ENCODE measurements at regions not wholly inside any gene's neighbourhood (a gene's known extent, or its start where the extent isn't known, plus 50 kb on each side); places are given as distances from the start of the nearest gene placed in this dataset.

DNA sequence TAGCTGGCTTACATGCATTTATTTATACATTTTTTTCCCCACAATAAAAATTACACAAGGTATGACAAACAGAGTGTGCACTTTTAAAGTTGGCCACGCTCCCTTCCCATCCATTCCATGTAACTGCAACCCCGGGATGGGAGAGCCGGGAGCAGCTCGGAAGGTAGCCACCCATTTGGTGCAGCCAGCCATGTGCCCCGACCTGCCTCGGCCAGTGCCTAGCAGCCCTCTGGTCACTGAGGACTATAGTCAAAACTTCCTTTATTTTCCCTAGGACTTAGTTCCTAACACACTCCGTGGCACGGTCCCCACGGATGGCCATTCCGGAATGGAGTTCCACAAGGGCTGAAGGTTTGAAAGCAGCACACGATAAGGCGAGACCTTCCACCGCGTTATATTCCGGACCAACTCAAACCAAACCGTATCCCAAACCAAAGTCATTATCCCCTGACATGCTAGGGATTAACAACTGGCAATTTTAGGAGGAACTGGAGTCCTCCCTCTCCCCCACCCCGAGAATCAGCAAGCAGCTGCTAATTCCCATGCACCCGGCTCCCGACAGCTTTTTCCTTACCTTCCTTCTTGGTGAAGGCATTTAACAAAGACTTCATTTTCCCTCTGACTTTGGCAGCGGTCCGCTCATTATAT, 426.4 kb downstream of the SHANK2 start:
- no peak for TF ChIP-seq EP300 (IDR thresholded peaks at IDR 0.05; ENCODE audit: borderline replicate concordance)
- no peak for TF ChIP-seq TAF1 (IDR thresholded peaks at IDR 0.05; ENCODE audit: low read depth)
- TF ChIP-seq TCF12 (IDR thresholded peaks at IDR 0.05; ENCODE audit: low read depth): no peak
- TF ChIP-seq, protein P1, sequence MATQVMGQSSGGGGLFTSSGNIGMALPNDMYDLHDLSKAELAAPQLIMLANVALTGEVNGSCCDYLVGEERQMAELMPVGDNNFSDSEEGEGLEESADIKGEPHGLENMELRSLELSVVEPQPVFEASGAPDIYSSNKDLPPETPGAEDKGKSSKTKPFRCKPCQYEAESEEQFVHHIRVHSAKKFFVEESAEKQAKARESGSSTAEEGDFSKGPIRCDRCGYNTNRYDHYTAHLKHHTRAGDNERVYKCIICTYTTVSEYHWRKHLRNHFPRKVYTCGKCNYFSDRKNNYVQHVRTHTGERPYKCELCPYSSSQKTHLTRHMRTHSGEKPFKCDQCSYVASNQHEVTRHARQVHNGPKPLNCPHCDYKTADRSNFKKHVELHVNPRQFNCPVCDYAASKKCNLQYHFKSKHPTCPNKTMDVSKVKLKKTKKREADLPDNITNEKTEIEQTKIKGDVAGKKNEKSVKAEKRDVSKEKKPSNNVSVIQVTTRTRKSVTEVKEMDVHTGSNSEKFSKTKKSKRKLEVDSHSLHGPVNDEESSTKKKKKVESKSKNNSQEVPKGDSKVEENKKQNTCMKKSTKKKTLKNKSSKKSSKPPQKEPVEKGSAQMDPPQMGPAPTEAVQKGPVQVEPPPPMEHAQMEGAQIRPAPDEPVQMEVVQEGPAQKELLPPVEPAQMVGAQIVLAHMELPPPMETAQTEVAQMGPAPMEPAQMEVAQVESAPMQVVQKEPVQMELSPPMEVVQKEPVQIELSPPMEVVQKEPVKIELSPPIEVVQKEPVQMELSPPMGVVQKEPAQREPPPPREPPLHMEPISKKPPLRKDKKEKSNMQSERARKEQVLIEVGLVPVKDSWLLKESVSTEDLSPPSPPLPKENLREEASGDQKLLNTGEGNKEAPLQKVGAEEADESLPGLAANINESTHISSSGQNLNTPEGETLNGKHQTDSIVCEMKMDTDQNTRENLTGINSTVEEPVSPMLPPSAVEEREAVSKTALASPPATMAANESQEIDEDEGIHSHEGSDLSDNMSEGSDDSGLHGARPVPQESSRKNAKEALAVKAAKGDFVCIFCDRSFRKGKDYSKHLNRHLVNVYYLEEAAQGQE (IDR thresholded peaks at IDR 0.05; ENCODE audit: low read depth): no peak
- no peak for TF ChIP-seq EGR1 (IDR thresholded peaks at IDR 0.05)
- no peak for TF ChIP-seq CEBPB (IDR thresholded peaks at IDR 0.05)
- no peak for TF ChIP-seq YY1 (IDR thresholded peaks at IDR 0.05; ENCODE audit: low read depth)
- no peak for TF ChIP-seq ZBTB7A (IDR thresholded peaks at IDR 0.05; ENCODE audit: low read depth)
- TF ChIP-seq, protein P2, sequence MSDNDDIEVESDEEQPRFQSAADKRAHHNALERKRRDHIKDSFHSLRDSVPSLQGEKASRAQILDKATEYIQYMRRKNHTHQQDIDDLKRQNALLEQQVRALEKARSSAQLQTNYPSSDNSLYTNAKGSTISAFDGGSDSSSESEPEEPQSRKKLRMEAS (IDR thresholded peaks at IDR 0.05): no peak
- TF ChIP-seq TEAD4 (IDR thresholded peaks at IDR 0.05): no peak
- TF ChIP-seq CREB1 (IDR thresholded peaks at IDR 0.05; ENCODE audit: low read depth): no peak
- TF ChIP-seq, protein P3, sequence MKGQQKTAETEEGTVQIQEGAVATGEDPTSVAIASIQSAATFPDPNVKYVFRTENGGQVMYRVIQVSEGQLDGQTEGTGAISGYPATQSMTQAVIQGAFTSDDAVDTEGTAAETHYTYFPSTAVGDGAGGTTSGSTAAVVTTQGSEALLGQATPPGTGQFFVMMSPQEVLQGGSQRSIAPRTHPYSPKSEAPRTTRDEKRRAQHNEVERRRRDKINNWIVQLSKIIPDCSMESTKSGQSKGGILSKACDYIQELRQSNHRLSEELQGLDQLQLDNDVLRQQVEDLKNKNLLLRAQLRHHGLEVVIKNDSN (IDR thresholded peaks at IDR 0.05): no peak
- TF ChIP-seq RAD21 (IDR thresholded peaks at IDR 0.05; ENCODE audit: low read depth): no peak
- TF ChIP-seq FOXM1 (IDR thresholded peaks at IDR 0.05; ENCODE audit: borderline replicate concordance, low read depth): no peak
